Astrocyte of the spinal cord (primary cell): ENCODE measurements at regions not wholly inside any gene's neighbourhood (a gene's known extent, or its start where the extent isn't known, plus 50 kb on each side); places are given as distances from the start of the nearest gene placed in this dataset.

Experiments
- DNase-seq: peaks from one replicate; pipeline ENCODE4 v3.0.0; 2011; ENCODE audit warnings: low read depth, low spot score
- H3K4me3 ChIP-seq: 2 replicates; pipeline ENCODE4 v1.5.1; 2011; ENCODE audit warnings: low read depth, mild to moderate bottlenecking, low read length, moderate library complexity
- CTCF ChIP-seq: IDR thresholded peaks from 2 replicates; pipeline ENCODE4 v1.5.1; 2012; ENCODE audit warnings: low read depth, mild to moderate bottlenecking, low read length, inconsistent platforms
- in situ Hi-C: cut with HindIII; loops from 2 replicates; pipeline ENCODE4 v1.10.0; 2017; ENCODE audit warnings: low sequenced_read_pairs

GRCh38 chr3:30945291-30945690 is 50.8 kb upstream of the GADL1 start:
- in situ Hi-C loops = no loop called here
- no peak for DNase-seq
- no peak overlapping the region for H3K4me3 ChIP-seq

GRCh38 chr3:30948426-30948825 is 54.0 kb upstream of the GADL1 start:
- H3K4me3 ChIP-seq = no peak overlapping the region
- DNase-seq = no peak
- TF ChIP-seq CTCF = no peak
- in situ Hi-C loops = no loop called here

More at GRCh38 chr3:30945291-30945690, 50.8 kb upstream of the GADL1 start:
- no peak for TF ChIP-seq CTCF

GRCh38 chr3:30951826-30952225 is 57.4 kb upstream of the GADL1 start:
- TF ChIP-seq CTCF = no peak
- no peak for DNase-seq
- in situ Hi-C loops = no loop called here
- H3K4me3 ChIP-seq = no peak overlapping the region

- no peak overlapping the region for H3K4me3 ChIP-seq
- no peak for TF ChIP-seq CTCF
- in situ Hi-C loops = no loop called here
- DNase-seq = no peak
Observed at GRCh38 chr3:30952786-30953185, 58.3 kb upstream of the GADL1 start.

GRCh38 chr3:30954426-30954825 is 60.0 kb upstream of the GADL1 start:
- no peak for TF ChIP-seq CTCF
- no peak overlapping the region for H3K4me3 ChIP-seq
- in situ Hi-C loops = no loop called here
- no peak for DNase-seq

GRCh38 chr3:30962084-30962483 is 67.6 kb upstream of the GADL1 start:
- DNase-seq = no peak
- in situ Hi-C loops = no loop called here
- no peak for TF ChIP-seq CTCF
- H3K4me3 ChIP-seq = no peak overlapping the region

- no peak for TF ChIP-seq CTCF
- H3K4me3 ChIP-seq = no peak overlapping the region
- in situ Hi-C loops = no loop called here
- no peak for DNase-seq
Observed at GRCh38 chr3:30962493-30962892, 68.0 kb upstream of the GADL1 start.
